ENCODE measurements at regions not wholly inside any gene's neighbourhood (a gene's known extent, or its start where the extent isn't known, plus 50 kb on each side); places are given as distances from the start of the nearest gene placed in this dataset.

GRCh38 chr5:154686490-154686889, 68.7 kb upstream of the LARP1 start:
- TF ChIP-seq EZH2 (IDR thresholded peaks at IDR 0.05) = no peak
- TF ChIP-seq CTCF (IDR thresholded peaks at IDR 0.05 in 2 of 3, conservative IDR thresholded peaks at IDR 0.05 in 1 of 3; ENCODE audit: borderline replicate concordance in 1 of 3, insufficient read depth in 1 of 3, low read depth in 2 of 3, low read length in 2 of 3) = no peak
- TF ChIP-seq POLR2AphosphoS5 (IDR thresholded peaks at IDR 0.05; ENCODE audit: low read depth, low read length) = no peak
- TF ChIP-seq REST (IDR thresholded peaks at IDR 0.05; ENCODE audit: low read depth) = no peak
- TF ChIP-seq EZH2phosphoT487 (IDR thresholded peaks at IDR 0.05; ENCODE audit: borderline replicate concordance) = no peak
- no peak for TF ChIP-seq YY1 (IDR thresholded peaks at IDR 0.05; ENCODE audit: extremely low read depth, insufficient replicate concordance, low read depth, low read length)
- no peak for TF ChIP-seq POLR2A (IDR thresholded peaks at IDR 0.05; ENCODE audit: borderline replicate concordance, extremely low read depth, insufficient read depth, insufficient read length)
- no peak for TF ChIP-seq MAX (IDR thresholded peaks at IDR 0.05)
